ENCODE measurements at regions not wholly inside any gene's neighbourhood (a gene's known extent, or its start where the extent isn't known, plus 50 kb on each side); places are given as distances from the start of the nearest gene placed in this dataset.
A peak's percentile ranks its signal among the peaks of the same experiment; 100 is the strongest.

GRCh38 chr12:114218136-114218535 lies 187.8 kb downstream of the TBX5 start:
- H3K27ac ChIP-seq, result no peak overlapping the region
- TF ChIP-seq CTCF (IDR thresholded peaks at IDR 0.05), result no peak
- no peak for TF ChIP-seq ZFX (IDR thresholded peaks at IDR 0.05; ENCODE audit: borderline replicate concordance)

GRCh38 chr12:114215746-114216145 lies 190.2 kb downstream of the TBX5 start:
- no peak overlapping the region for H3K27ac ChIP-seq
- TF ChIP-seq ZFX (IDR thresholded peaks at IDR 0.05; ENCODE audit: borderline replicate concordance) (no peak), CTCF (IDR thresholded peaks at IDR 0.05) (no peak)

GRCh38 chr12:114213055-114213581 lies 192.8 kb downstream of the TBX5 start:
- H3K27ac ChIP-seq, result no peak overlapping the region
- TF ChIP-seq ZFX (IDR thresholded peaks at IDR 0.05; ENCODE audit: borderline replicate concordance), result no peak
- peak; percentile 6; the same call in 1 of the 2 replicates for TF ChIP-seq CTCF (IDR thresholded peaks at IDR 0.05)

- TF ChIP-seq ZFX (IDR thresholded peaks at IDR 0.05; ENCODE audit: borderline replicate concordance) (no peak), CTCF (IDR thresholded peaks at IDR 0.05) (no peak)
- no peak overlapping the region for H3K27ac ChIP-seq
Measured at GRCh38 chr12:114209861-114210260, 196.1 kb downstream of the TBX5 start.

- TF ChIP-seq ZFX (IDR thresholded peaks at IDR 0.05; ENCODE audit: borderline replicate concordance) (no peak), CTCF (IDR thresholded peaks at IDR 0.05) (no peak)
- no peak overlapping the region for H3K27ac ChIP-seq
Measured at GRCh38 chr12:114206525-114206924, 199.4 kb downstream of the TBX5 start.

- TF ChIP-seq CTCF (IDR thresholded peaks at IDR 0.05), result no peak
- TF ChIP-seq ZFX (IDR thresholded peaks at IDR 0.05; ENCODE audit: borderline replicate concordance), result no peak
- H3K27ac ChIP-seq, result no peak overlapping the region
Measured at GRCh38 chr12:114201794-114202193, 204.2 kb downstream of the TBX5 start.

- TF ChIP-seq ZFX (IDR thresholded peaks at IDR 0.05; ENCODE audit: borderline replicate concordance) (no peak), CTCF (IDR thresholded peaks at IDR 0.05) (no peak)
- H3K27ac ChIP-seq, result no peak overlapping the region
Measured at GRCh38 chr12:114194956-114195355, 211.0 kb downstream of the TBX5 start.

Data from 22Rv1 (cell line).